ENCODE measurements at regions not wholly inside any gene's neighbourhood (a gene's known extent, or its start where the extent isn't known, plus 50 kb on each side); places are given as distances from the start of the nearest gene placed in this dataset.

- no peaks in the 10 kb centered on the region for H3K4me1 Mint-ChIP-seq (ENCODE audit: low read depth, unreplicated experiment)
- no peaks in the 10 kb centered on the region for H3K36me3 Mint-ChIP-seq (ENCODE audit: unreplicated experiment)
- no peaks in the 10 kb centered on the region for H3K27me3 Mint-ChIP-seq (ENCODE audit: unreplicated experiment)
- TF ChIP-seq, protein P1, sequence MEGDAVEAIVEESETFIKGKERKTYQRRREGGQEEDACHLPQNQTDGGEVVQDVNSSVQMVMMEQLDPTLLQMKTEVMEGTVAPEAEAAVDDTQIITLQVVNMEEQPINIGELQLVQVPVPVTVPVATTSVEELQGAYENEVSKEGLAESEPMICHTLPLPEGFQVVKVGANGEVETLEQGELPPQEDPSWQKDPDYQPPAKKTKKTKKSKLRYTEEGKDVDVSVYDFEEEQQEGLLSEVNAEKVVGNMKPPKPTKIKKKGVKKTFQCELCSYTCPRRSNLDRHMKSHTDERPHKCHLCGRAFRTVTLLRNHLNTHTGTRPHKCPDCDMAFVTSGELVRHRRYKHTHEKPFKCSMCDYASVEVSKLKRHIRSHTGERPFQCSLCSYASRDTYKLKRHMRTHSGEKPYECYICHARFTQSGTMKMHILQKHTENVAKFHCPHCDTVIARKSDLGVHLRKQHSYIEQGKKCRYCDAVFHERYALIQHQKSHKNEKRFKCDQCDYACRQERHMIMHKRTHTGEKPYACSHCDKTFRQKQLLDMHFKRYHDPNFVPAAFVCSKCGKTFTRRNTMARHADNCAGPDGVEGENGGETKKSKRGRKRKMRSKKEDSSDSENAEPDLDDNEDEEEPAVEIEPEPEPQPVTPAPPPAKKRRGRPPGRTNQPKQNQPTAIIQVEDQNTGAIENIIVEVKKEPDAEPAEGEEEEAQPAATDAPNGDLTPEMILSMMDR (IDR thresholded peaks at IDR 0.05; ENCODE audit: partially characterized antibody, unreplicated experiment) = no peak
- DNase-seq = no peak
- H3K27ac Mint-ChIP-seq (ENCODE audit: unreplicated experiment) = no peak overlapping the region
- no peak overlapping the region for H3K4me3 Mint-ChIP-seq (ENCODE audit: unreplicated experiment)
- no peaks in the 10 kb centered on the region for H3K9me3 Mint-ChIP-seq (ENCODE audit: unreplicated experiment)
Observed at GRCh38 chr6:126188279-126188909, 151.5 kb upstream of the CENPW start.

DNA sequence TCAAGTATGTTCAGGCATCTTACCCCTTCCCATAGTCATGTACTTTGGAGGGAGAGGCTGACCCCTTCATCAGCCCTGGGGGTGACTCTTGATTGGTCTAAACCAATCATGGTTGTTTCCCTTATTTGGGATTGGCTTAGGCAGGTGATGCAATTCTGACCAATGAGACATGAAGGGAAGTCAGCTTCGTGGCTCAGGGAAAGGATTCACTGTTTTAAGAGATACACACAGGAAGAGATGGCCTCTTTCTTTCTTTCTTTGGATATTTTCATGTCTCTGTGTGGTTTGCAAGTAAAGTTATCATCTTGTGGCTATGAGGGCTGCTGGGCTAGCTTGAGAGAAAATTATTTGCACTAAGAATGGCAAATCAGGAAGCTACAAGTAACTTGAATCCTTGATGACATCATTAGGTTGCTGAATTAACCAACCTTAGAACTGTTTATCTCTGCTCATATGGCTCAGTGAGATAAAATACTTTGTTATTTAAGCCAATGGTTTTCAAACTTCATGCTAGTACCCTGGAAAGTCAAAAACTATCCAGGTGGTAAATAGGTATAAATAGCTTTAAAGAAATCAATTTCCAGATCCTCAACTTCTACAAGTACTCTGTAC, 144.2 kb upstream of the CENPW start:
- Mint-ChIP-seq H3K9me3 (ENCODE audit: unreplicated experiment) (no peaks in the 10 kb centered on the region), H3K27me3 (ENCODE audit: unreplicated experiment) (no peaks in the 10 kb centered on the region), H3K4me3 (ENCODE audit: unreplicated experiment) (no peak overlapping the region), H3K27ac (ENCODE audit: unreplicated experiment) (no peak overlapping the region), H3K36me3 (ENCODE audit: unreplicated experiment) (no peaks in the 10 kb centered on the region), H3K4me1 (ENCODE audit: low read depth, unreplicated experiment) (no peaks in the 10 kb centered on the region)
- DNase-seq = no peak
- TF ChIP-seq, protein P1 (IDR thresholded peaks at IDR 0.05; ENCODE audit: partially characterized antibody, unreplicated experiment) = no peak

GRCh38 chr6:126198631-126199030, 141.3 kb upstream of the CENPW start:
- TF ChIP-seq, protein P1 (IDR thresholded peaks at IDR 0.05; ENCODE audit: partially characterized antibody, unreplicated experiment) = no peak
- Mint-ChIP-seq H3K4me3 (ENCODE audit: unreplicated experiment) (no peak overlapping the region), H3K9me3 (ENCODE audit: unreplicated experiment) (no peaks in the 10 kb centered on the region), H3K4me1 (ENCODE audit: low read depth, unreplicated experiment) (no peaks in the 10 kb centered on the region), H3K27me3 (ENCODE audit: unreplicated experiment) (no peaks in the 10 kb centered on the region), H3K27ac (ENCODE audit: unreplicated experiment) (no peak overlapping the region), H3K36me3 (ENCODE audit: unreplicated experiment) (no peaks in the 10 kb centered on the region)
- no peak for DNase-seq

- Mint-ChIP-seq H3K27me3 (ENCODE audit: unreplicated experiment) (no peaks in the 10 kb centered on the region), H3K9me3 (ENCODE audit: unreplicated experiment) (no peaks in the 10 kb centered on the region), H3K27ac (ENCODE audit: unreplicated experiment) (no peak overlapping the region), H3K4me3 (ENCODE audit: unreplicated experiment) (no peak overlapping the region), H3K36me3 (ENCODE audit: unreplicated experiment) (no peaks in the 10 kb centered on the region), H3K4me1 (ENCODE audit: low read depth, unreplicated experiment) (no peaks in the 10 kb centered on the region)
- DNase-seq = no peak
- TF ChIP-seq, protein P1 (IDR thresholded peaks at IDR 0.05; ENCODE audit: partially characterized antibody, unreplicated experiment) = no peak
Observed at GRCh38 chr6:126199466-126199865, 140.4 kb upstream of the CENPW start.

DNA sequence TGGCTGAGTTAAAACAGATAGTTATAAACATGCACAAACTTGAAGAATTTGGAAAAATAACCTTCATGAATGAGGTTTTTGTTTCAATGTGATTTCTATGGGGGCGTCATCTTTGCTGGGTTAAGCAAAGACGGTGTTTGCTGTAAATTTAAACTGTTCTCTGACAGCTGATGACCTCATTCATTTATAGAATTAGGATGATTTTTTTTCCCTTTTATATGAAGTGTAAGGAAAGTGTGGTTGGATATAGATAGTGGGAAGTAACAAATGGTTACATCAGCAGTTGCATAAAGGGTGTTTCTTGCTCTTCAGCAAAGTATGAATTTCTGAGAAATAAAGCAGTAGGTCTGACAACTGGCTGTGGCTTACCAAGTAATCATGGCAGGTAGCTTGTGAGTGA, 137.2 kb upstream of the CENPW start:
- no peaks in the 10 kb centered on the region for H3K36me3 Mint-ChIP-seq (ENCODE audit: unreplicated experiment)
- H3K27me3 Mint-ChIP-seq (ENCODE audit: unreplicated experiment) = no peaks in the 10 kb centered on the region
- no peak overlapping the region for H3K4me3 Mint-ChIP-seq (ENCODE audit: unreplicated experiment)
- no peaks in the 10 kb centered on the region for H3K4me1 Mint-ChIP-seq (ENCODE audit: low read depth, unreplicated experiment)
- no peak overlapping the region for H3K27ac Mint-ChIP-seq (ENCODE audit: unreplicated experiment)
- no peak for DNase-seq
- H3K9me3 Mint-ChIP-seq (ENCODE audit: unreplicated experiment) = no peaks in the 10 kb centered on the region
- TF ChIP-seq, protein P1 (IDR thresholded peaks at IDR 0.05; ENCODE audit: partially characterized antibody, unreplicated experiment) = no peak
